ENCODE measurements at regions not wholly inside any gene's neighbourhood (a gene's known extent, or its start where the extent isn't known, plus 50 kb on each side); places are given as distances from the start of the nearest gene placed in this dataset.
"Not testable (repeated sequence)": the region's sequence is repeated elsewhere in the genome, so short reads cannot be mapped to it uniquely, and the experiment has no call there.

DNA sequence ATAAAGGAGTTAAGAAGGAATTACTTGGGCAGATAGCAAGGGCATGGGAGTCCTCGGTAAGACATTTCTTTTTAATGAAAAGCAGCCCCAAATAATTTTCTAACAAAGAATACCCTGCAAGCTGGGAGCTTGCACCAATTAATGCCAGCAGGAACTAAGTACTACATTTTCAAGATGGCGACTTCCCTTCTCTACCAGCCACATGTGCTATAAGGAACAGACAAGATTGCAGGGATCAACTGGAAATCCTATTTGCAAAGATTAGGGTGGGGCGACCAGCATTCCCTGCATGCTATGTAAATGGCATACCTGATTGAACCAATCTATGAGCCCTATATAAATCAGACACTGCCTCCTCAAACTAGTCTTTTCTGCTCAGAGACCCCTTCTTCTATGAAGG, 827.5 kb downstream of the ADCYAP1 start:
- DNase-seq = no peak

DNA sequence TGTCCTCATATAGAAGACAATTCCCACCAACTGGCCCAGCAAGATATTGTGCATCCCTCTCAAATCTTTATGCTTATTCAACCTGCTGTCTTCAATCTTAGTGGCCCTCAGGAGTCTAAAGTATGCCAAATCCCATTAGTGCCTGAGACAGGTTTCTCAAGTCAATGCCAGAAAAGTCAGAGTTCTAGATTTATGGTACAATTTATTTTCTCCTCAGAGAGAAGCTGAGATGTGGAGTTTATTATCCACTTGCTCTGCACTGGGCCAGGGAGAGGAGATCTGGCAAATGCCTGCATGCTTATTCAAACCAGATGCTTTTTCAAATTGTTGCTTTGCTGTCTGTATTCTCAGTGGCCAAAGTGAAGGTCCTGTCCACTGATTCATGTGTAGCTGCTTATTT, 825.2 kb downstream of the METTL4 start:
- DNase-seq = no peak

DNA sequence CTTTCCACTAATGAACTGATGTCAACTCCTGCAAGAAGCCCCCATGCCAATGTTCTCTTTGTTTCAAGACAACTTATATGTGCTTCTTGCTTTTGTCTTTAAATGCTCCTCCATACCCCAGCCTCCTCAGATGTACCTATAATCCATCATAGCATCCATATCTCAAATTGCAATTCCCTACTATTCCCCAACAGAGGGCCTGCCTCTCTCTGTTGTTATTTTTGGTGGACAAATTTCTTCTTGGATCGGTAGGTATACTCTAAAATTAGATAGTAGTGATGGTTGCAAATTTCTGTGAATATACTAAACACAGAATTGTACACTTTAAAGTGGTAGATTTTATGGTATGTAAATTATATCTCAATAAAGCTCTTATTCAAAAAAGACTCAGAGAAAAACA, 820.1 kb downstream of the METTL4 start:
- DNase-seq = no peak

DNA sequence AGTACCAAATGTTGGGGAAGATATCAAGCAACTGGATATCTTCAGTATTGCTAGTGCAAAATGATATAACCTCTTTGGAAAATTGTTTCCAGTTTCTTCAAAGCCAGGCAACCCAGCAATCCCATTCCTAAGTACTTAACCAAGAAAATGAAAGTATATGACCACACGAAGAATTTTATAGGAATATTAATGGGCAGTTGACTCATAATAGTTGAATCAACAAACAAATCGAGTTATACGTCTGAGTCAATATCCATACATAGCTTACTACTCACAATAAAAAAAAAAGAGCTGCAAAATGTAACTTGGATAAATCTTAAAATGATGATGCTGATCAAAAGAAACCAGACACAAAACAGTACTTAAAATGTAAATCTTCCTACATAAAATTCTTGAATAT, 810.4 kb downstream of the METTL4 start:
- DNase-seq = no peak

DNA sequence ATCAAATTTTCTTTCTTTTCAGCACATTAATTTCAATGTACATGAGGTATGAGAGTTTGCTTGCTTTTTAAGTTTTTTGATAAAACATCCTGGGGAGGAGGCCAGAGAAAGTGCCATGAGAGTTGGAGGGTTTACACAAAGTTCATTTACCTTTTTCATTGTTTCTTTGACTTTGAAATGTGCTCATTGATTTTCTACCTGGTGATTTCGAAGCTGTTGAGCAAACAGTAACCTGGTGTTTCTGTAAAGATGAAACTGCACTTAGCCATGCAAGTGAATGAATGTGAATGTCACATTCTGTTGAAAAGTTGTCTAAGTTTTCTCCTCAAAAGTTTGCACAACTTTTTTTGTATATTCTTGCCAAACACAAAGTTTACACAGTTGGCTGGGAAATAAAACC, 797.0 kb downstream of the METTL4 start:
- no peak for DNase-seq

DNA sequence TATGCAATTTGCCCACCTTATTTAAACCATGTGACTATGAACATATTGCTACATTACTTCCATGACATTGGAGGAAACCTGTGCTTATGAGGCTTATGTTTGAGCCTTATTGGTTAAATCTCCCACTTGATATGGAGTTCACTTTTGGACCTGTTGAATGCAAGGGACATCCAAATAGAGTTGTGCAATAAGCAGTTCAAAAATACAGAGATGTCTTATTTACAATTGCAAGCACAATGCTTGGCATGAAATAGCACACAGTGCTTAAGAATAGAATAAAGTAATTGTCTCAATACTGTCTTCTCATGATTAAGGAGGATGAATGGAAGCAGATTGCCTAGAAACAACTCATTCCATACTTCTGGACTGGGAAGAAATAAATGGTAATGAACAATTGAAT, 793.5 kb downstream of the METTL4 start:
- DNase-seq = no peak

DNA sequence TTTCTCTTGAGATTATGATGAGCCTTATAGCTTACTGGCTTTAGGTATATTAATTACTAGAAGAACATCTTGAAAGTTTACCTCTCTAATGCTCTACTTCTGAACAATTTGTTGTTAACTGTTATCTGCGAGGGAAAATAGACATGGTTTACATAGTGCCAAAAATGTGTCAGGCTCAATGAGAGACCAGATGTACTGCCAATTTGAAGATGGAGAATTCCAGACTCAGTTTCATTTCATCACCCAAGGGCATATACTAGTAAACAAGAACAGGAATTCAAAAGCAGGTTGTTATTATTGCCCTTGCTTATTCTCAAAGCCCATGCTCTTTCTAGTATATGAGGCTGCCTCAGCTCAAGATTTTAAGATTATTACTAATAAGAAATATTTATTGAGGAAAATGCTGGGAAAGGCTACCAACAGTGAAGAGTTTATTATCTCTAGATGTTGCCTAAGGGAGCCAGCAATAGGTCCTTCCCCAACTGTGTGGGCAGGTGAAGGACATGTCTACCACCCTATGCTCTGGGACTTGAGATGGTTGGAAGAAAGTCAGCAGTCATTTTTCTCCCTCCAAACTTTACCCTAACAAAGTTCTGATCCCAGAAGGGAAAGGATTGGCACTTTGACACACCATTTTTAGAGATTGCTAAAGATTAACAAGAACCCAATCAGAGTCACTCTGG, 792.7 kb downstream of the METTL4 start:
- DNase-seq = no peak

DNA sequence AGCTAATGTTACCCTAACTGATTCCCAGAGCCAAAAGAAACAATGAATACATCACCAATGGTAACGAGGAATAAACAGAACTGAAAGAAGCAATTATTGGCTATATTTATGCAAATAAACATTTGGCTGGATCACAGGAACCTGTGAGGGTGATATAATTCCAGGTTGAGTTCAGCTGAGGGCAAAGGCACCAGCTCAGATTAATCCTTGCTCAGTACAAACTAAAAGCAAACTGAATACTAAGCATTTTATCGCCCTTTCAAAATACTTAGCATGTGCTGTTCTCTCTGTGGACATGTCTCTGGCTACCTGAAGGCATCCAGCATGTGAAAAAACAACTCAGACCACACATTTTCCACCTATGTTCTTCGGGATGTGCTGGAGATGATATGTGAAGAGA, 791.7 kb downstream of the METTL4 start:
- DNase-seq = no peak

DNA sequence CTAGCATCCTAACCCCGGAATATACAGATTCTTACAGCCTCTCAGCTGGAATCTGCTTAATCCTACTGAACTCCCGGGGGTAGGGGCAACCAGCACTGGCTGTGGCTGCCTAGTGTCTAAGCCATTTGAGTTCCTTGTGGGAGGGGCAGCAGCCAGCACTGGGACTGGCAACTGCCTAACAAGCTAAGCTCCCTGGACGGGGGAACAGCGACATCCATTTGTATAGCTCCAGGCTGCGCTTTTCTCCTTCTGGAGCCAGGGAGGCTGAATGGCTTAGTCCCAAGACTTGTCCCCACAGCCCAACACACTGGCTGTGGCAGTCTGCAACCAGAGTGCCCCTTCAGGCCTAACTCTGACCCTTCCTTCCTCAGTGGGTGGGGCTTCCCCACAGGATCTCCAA, 787.2 kb downstream of the METTL4 start:
- DNase-seq = no peak

DNA sequence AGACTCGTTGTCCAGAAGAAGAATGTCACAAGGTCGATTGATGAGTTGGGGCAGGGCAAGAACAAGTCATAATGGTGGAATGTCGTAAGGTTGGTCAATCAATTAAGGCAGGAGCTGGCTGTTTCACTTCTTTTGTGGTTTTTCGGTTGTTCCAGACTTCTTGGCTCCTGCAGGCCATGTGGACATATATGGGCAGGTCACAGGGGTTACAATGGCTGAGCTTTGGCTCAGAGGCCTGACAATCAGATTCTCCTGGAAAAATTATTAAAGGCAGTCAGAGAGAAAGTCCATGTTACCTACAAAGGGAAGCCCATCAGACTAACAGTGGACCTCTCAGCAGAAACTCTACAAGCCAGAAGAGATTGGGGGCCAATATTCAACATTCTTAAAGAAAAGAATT, 785.3 kb downstream of the METTL4 start:
- not testable (repeated sequence) for DNase-seq

DNA sequence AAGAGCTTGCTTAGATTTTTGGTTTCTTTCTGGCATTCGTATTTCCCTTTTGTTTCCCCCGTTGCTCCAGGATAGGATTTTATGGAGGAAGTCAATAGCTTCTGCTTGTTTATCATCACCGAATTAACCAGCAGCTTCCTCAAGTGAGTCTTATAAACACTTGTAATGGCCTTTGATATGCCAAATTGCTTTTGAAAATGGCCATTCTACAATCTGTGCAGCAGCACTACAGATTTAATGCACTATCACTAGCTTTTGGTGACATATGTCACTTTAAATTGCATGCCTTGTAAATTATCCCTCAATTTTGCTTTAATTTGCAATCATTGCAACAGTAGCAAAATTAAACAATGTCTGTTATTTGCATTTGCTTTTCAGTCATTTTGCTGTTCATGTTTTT, 774.7 kb downstream of the METTL4 start:
- no peak for DNase-seq

DNA sequence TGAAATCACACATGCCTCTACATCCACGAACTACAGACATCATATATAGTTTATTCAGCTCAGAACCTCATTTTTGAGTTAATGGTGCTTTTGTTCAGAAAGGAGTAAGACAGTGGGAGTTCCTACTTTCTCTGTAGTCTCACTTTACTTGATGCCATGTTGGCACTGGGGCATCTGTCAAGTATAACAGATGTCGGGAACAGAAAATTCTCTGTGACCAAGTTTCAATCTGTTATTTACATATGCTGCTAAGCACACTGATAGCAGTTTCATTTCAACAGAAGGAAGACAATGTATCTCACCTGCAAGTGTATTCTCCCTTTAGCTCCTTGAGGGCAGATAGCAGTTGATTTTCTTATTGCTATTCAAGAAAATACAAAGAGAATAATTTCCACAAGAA, 774.1 kb downstream of the METTL4 start:
- DNase-seq = no peak

DNA sequence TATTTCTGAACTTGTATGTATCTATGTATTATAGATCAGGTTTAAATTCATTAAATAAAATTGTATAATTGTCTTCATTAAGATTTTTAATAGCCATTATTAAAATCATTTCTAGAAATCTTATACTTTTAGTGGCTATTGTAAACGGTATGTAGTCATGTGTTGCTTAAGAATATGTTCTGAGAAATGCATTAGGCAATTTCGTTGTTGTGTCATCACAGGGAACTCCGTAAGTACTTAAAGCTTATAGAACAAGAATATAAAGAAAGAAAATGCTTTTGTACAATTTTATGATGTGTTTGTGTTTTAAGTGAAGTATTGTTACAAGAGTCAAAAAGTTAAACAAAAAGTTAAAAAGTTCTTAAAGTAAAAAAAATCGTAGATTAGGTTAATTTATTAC, 765.8 kb downstream of the METTL4 start:
- DNase-seq = no peak

DNA sequence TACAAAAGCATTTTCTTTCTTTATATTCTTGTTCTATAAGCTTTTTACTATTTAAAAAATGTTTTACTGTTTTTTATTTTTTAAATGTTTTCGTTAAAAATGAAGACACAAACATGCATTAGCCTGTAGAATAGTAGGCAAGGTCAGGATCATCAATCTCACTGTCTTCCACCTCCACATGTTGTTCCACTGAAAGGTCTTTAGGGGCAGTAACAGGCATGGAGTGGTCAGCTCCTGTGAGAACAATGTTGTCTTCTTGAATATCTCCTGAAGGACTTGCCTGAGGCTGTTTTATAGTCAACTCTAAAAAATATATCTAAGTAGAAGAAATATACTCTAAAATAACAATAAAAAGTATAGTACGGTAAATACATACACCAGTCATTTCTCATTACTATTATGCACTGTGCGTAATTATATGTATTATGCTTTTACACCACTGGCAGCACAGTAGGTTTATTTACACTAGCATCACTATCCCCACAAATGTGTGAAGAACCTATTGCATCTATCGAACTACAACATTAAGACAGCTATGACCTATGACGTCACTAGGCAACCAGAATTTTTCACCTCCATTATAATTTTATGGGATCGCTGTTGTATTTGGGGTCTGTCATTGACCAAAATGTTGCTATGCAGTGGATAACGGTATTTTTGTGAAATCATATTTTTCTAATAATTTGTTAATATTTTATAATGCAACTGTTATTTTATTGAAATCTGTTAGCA, 764.3 kb downstream of the METTL4 start:
- no peak for DNase-seq

DNA sequence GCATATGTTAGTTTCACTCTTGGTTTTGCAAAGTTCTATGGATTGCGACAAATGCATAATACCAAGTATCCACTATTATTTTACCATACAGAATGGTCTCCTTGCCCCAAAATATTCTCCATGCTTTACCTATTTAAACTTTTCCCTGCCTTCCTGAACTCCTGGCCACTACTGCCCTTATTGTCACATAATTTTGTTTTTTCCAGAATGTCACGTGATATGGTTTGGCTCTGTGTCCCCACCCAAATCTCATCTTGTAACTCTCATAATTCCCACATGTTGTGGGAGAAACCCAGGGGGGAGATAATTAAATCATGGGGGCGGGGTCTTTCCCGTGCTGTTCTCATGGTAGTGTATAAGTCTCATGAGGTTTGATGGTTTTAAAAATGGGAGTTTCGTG, 760.0 kb downstream of the METTL4 start:
- DNase-seq = no peak

DNA sequence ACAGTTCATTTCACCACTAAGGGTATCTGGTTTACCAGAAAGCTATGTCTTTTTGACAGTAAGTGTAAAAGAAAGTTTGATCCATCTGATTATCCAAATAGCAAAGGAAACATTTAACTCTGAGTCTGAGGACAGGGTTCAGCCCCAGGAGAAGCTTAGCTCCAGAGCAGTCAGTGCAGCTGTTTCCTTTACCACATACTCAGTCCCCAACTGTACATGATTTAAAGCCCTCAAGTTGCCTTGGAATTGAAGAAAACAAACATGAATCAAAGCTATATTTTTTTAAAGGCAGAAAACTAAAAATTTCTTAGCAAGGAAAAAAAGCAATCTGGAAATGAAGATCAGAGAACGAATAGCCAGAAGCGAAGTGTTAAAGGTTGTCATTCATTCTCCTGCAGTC, 746.0 kb downstream of the METTL4 start:
- no peak for DNase-seq

DNA sequence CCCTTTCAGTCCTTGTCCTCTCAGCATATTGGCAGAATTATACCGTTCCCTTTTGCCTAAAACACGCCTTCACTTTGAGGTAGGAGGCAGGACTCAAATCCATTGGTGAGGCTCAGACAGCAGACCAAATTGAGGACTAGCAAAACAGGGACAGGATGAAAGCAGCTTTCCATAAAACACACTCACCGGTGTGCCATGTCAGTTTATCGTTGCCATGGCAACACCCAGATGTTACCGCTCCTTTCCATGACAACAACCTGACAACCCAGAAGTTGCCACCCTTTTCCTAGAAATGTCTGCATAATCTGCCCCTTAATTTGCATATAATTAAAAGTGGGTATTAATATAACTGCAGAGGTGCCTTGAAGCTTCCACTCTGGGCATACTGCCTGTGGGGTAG, 730.4 kb downstream of the METTL4 start:
- DNase-seq = no peak

DNA sequence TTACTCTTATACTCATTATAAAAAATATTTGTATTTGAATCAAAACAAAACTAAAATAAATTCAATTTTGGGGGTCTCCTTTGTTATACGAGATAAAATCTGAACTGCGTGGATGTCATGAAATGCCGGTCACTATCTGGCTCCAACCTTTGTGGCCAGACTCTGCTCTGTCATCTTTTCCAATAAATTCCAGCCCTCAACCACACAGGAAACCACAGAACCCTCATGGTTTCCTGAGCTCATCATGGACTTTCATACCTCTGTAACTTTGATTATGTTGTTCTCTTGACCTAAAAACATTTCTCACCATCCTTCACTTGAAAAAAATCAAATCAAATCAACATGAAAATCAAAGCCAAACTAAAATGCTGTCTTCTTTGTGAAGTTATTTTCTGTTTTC, 724.7 kb downstream of the METTL4 start:
- no peak for DNase-seq

DNA sequence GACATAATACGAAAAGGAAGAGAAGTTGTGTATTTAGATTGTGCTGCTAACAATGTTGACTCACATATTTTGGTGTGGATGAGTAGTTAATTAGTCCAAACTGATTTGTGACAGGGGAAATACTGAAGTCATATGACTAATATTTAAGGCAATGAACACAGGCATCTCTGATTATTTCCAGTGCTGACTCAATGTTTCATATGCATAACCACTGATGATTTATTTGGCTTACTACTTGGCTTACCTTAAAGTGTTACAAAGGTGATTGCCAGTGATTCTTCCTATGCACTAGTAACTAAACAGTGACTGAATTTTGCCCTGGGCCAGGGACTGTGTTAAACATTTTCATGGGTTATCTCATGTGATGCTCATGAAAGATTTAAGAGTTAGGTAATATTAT, 722.6 kb downstream of the METTL4 start:
- DNase-seq = no peak

DNA sequence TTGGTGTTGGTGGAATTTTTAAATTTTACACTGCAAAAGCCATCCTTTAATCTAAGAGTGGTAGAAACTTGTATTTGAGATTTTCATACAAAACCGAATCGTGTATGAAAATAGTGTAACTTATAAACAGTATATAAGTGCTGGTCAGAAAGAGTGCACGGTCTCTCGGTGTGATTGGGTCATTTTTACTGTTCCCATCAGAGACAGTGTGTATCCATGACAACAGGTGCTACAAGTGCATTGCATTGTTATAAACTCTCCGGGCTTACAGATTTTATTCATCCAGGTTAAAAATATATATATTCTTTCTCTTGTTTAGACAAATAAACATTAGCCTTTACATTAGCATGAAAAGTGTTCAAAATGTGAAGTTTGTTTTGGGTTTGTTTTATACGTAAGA, 721.9 kb downstream of the METTL4 start:
- no peak for DNase-seq

DNA sequence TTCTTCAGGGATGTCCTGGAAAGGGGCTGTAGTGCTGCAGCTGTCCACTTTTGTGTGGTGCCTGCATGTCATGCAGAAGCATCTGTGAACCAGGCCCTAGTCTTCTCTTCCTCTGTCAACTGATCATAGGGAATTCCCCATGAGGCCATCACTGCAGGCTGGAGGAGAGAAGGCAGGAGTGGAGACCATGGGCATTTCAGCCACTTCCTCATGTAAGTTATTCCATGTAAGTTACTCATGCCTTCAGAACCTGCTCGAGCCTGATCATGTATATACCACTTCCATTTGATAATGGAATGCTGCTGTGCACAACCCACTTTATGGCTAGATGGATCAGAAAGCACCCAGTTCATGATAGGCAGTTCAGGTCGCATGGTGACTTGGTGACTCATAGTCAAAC, 714.0 kb downstream of the METTL4 start:
- not testable (repeated sequence) for DNase-seq

DNA sequence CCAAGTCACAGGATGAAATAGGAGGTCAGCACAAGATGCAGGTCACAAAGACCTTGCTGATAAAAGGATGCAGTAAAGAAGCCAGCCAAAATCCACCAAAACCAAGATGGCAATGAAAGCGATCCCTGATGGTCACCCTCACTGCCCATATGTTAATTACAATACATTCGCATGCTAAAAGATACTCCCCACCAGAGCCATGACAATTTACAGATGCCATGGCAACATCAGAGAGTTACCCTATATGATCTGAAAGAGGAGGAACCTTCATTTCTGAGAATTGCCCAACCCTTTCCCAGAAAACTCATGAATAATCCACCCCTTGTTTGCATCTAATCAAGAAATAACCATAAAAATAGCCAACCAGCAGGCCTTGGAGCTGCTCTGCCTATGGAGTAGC, 709.8 kb downstream of the METTL4 start:
- no peak for DNase-seq

DNA sequence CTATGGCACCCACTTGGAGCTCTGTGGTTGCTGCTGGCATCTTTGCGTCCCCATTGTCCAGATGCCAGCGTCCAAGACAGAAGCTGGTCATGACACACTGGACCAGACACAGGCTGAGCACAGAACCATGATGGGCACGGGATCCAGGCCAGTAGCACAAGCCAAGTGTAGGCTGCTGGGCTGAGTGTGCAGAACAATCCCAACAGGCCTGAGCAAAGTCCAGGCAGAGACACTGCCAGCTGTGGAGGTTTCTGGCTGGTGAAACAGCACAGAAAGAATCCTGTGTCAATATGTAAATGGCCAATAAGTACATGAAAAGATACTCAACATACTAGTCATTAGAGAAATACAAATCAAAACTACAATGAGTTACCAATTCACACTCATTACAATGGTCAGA, 705.4 kb downstream of the METTL4 start:
- no peak for DNase-seq

DNA sequence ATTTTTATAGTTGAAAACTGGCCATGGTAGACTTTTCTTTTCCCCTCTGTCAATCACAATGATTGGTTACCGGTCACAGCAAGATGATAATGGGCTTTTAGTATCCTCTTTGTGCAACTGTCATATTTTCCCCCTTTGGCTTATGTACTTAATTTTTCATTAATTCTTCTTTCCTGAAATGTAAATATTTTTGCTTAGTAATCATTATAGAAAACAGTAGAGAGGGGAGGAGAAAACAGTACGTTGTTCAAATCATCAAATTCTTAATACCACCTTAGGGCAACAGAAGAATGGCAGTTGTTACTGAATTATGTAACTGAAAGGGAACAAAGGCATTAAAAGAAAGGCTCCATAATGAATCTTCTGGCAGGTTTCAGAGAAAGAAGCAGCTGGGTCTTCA, 699.0 kb downstream of the METTL4 start:
- DNase-seq = no peak

DNA sequence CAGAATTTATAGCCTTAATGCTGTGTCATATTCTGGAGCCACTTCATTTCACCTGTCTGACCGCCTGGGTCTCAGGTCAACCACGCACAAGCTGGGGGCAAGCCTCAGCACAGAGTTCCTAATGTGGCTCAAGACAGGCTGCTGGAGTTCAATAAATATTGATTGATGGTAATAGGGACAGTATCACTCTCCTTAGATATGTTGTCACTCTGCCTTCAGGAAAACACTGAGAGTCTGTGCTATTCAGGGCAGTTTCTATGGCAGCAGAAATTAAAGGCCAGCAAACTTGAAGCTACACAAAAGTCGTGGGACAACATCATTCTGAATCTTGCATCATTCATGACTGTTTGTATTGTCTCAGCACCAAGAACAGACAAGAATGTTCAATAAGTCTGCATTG, 696.1 kb downstream of the METTL4 start:
- DNase-seq = no peak
